Stimulated activated CD4-positive, alpha-beta T cell treated with anti-CD3 and anti-CD28 coated beads, TNF-alpha, amount 100 ng/mL, for 48 hours (primary cell): ENCODE measurements at regions not wholly inside any gene's neighbourhood (a gene's known extent, or its start where the extent isn't known, plus 50 kb on each side); places are given as distances from the start of the nearest gene placed in this dataset.
"Not testable (repeated sequence)": the region's sequence is repeated elsewhere in the genome, so short reads cannot be mapped to it uniquely, and the experiment has no call there.

Source experiments
- DNase-seq, 3 donors: peaks; one replicate each; pipeline ENCODE4 v3.0.0-alpha.2; 2020; ENCODE audit warnings: low read depth in 3 of 3

DNA sequence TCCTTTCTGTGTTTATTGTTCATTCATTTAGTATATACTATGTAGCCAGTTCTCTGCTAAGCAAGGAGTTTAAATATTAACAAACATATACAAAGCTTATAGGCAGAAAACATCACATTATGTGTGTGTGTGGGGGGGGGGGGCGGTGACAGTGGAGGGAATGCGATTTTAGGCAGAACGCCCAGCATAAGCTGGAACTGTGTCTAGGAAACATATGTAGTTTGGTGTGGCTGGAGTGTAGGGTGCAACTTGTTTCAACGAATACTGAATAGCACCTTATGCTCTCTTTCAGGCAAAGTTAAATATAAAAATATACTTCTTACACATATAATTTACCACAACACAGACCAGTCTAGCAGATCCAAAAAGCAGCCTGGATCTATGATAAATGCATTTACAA is 980.6 kb downstream of the SLC6A15 start:
- no peak for DNase-seq

DNA sequence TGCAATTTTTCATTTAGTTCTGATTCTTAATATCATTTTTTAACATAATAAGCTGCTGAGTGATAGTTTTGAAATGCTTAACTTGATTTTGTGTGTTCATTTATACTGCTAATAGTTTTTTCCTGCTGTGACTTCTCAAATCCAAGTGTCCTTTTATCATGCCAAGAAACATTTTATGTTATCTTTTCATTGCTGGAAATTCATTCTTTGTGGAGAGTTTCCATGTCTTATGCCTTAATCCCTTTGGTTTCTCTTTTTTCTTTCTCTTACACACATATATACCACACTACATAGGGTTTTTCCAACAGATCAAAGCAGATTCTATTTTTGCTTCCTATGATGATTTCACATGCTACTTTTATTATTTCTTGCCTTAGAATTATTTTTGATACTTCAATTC is 981.1 kb downstream of the SLC6A15 start:
- DNase-seq, result no peak

GRCh38 chr12:83929792-83930191 is 982.8 kb downstream of the SLC6A15 start:
- DNase-seq, result not testable (repeated sequence)

- no peak for DNase-seq
Measured at GRCh38 chr12:83920821-83921547, 991.6 kb downstream of the SLC6A15 start.

- DNase-seq, result no peak
Measured at GRCh38 chr12:83919081-83919480, 993.5 kb downstream of the SLC6A15 start.

- DNase-seq, result no peak
Measured at GRCh38 chr12:83904175-83904574, 1008.4 kb downstream of the SLC6A15 start.

- no peak for DNase-seq
Measured at GRCh38 chr12:83896416-83896815, 1016.2 kb downstream of the SLC6A15 start.

GRCh38 chr12:83893101-83893500 is 1019.5 kb downstream of the SLC6A15 start:
- DNase-seq, result no peak

DNA sequence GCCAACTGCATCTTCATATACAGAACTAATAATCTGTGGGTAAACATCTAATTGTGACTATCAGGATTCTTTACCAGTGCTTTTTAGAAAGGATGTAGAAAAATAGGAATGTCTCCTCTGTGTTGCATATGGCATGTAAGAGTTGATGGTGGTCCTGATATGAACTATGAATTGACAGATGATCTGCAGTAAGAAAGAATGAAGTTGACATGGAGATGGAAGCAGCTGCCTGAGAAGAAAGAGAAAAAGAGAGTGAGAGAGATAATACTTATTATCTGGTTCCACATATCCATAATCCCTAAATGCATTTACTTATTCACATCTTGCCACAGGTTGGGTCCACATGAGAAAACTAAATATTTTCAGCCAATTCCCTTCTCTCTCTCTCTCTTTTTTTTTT is 1022.9 kb downstream of the SLC6A15 start:
- DNase-seq, result no peak

GRCh38 chr12:83886479-83886878 is 1026.1 kb downstream of the SLC6A15 start:
- no peak for DNase-seq

GRCh38 chr12:83870921-83871599 is 1041.5 kb downstream of the SLC6A15 start:
- DNase-seq, result not testable (repeated sequence)

GRCh38 chr12:83866477-83866876 is 1046.1 kb downstream of the SLC6A15 start:
- DNase-seq, result no peak

DNA sequence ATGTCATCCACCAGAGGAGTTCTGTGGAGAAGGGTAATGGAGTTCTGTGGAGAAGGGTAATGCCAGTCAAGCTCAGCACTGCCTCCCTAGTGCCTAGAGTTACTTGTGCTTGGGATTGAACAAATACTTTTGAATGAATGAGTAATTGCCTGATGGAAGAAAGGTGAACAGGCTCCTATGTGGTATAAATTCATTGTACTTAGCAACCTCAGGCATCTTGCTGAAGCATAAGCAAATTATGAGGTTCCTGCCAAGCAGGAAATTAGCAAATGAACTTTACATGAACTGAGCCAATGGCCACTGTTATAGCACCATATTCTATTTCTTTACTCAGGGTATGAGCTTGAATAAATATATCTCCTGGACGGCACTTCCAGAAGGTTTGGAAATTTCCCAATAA is 1047.2 kb downstream of the SLC6A15 start:
- DNase-seq, result no peak

GRCh38 chr12:83864054-83864453 is 1048.5 kb downstream of the SLC6A15 start:
- no peak for DNase-seq

DNA sequence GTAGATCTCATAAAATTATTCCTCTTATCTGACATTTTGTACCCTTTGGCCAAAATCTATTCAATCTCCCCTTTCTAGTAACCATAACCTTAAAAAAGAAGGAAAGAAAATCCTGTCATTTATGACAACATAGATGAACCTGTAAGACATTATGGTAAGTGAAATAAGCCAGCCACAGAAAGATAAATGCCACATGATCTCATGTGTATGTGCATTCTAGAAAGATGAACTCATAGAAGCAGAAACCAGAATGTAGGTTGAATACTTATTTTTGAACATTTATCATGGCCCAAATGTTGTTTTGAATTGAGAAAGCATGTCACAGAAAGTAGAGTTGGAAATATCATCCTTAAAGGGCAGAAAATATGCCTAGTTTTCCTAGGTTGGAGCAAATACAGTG is 1053.6 kb downstream of the SLC6A15 start:
- DNase-seq, result no peak

DNA sequence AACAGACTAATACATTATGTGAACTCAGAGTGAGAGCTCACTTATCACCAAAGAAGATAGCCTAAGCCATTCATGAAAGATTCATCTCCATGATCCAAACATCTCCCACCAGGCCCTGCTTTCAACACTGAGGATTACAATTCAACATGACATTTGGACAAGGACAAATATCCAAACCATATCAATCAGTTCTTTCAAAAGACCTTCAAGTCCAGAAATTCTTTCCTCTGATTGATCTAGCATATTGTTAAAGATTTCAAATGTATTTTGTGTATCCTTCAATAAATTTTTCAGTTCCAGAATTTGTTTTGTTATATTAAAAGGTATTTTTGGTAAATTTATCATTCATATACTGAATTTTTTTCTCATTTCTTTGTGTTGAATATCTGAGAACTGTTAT is 1055.8 kb downstream of the SLC6A15 start:
- no peak for DNase-seq

- DNase-seq, result no peak
Measured at GRCh38 chr12:83850531-83850930, 1062.1 kb downstream of the SLC6A15 start.

DNA sequence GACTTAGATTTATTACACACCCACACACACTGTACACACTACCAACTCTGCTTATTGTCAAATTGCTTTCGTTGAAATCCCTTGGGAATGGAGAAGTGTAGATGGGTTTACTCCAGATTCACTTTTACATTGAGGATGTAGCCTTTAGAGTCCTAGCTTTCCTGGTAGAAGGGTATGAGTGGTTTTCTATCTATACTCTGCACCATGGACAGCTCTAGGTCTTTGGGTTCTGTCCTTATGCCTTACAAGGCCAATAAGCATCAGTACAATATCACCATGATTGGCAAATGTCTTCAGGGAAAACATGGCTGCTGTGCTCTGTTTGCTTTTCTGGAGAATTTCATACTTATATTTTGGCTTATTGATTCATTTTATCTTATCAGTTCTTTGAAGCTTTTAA is 1063.9 kb downstream of the SLC6A15 start:
- DNase-seq, result no peak

DNA sequence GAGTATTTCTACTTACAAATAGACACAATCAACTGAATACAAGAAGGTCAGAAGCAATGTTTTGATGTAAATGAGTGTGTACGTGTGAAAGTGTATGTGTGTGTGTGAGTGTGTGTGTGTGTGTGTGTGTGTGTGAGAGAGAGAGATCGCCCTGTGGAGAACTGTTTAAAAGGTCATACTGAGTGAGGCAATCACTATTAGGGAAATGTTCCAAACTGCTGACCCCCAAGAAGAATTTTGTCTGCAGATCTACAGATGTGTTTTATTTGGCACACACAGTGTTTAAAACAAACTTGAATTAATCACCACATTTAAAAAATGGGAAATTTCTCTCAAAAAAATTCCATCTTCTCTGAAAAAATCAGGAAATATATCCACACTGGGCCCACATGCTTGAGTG is 1069.1 kb downstream of the SLC6A15 start:
- no peak for DNase-seq

DNA sequence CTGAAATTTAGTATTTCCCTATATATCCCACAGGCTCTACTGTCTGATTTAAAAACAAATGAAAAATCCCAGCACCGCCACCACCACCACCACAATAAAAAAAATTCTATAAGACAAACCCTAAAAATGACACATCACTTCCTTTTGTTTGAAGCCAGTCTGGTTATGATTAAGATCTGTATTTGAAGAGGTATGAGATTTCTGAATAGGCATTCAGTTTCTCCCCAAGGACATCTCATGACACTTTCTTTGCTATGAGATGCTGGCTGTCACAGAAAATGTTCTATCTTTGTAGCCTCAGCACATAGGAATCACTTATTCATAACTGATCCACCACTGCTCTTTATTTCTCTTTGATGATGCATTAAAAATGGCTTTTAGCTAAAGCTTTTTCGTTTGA is 1071.0 kb downstream of the SLC6A15 start:
- DNase-seq, result no peak

DNA sequence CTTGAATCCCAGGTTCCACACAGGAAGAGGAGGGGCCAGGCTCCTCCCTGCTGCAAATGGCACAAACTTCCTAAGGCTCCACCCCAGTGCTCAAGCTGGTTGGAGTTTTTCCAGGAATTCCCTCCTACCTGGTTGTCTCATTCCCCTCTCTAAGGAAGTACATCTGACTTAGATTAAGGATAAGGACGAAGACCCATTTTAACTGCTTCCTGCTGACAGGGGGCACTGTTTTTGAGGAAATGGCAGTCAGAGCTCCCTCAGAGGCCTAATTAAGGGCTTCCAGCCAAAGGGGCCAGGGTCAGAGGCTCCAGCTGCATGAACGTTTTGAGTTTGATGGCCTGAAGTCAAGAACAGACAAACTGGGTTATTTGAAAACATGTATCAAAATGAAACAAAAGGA is 1084.7 kb downstream of the SLC6A15 start:
- DNase-seq, result no peak

DNA sequence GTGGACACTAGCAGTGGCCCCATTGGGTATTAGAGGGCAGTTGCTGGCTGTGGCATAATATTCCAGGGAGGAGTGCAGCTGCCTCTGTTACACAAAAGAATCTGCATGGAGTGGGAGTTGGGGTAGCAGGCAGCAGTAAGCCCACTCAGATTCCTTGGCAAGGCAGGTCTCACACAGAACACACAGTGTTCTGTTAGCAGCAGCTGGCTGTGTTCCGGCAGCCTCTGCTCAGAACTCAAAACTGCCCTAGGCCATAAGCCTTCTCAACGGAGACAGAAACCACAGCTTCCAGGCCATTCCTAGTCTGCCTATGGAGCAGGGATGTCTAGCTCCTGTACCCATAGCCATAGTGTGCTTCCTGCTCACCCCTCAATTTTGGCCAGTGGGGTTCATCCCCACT is 1085.4 kb downstream of the SLC6A15 start:
- DNase-seq, result no peak

- DNase-seq, result peak in 1 of 3 donors; percentile 9
Measured at GRCh38 chr12:83826112-83826511, 1086.5 kb downstream of the SLC6A15 start.
